Loucy (cell line): ENCODE measurements at regions not wholly inside any gene's neighbourhood (a gene's known extent, or its start where the extent isn't known, plus 50 kb on each side); places are given as distances from the start of the nearest gene placed in this dataset.

Source experiments
- H2AFZ ChIP-seq: fragments of 200-600 bp; sonication (generic); 2 replicates; pipeline ENCODE4 v1.6.0; 2016; ENCODE audit warnings: antibody characterized with exemption, mild to moderate bottlenecking, low read length, moderate library complexity
- H3F3A ChIP-seq: fragments of 200-600 bp; 2 replicates; pipeline ENCODE4 v1.6.0; 2016; ENCODE audit warnings: antibody characterized with exemption, low read depth, mild to moderate bottlenecking
- H3K27me3 ChIP-seq: fragments of 200-600 bp; sonication (generic); 2 replicates; pipeline ENCODE4 v1.6.1; 2014; ENCODE audit warnings: low read length, mild to moderate bottlenecking; ENCODE audit not compliant: insufficient read depth, poor library complexity, severe bottlenecking
- H3K36me3 ChIP-seq: fragments of 200-600 bp; sonication (generic); 2 replicates; pipeline ENCODE4 v1.6.1; 2016; ENCODE audit warnings: low read length; ENCODE audit not compliant: insufficient read depth
- H3K4me1 ChIP-seq: fragments of 200-600 bp; sonication (generic); 2 replicates; pipeline ENCODE4 v1.5.1; 2014; ENCODE audit warnings: low read length, mild to moderate bottlenecking; ENCODE audit not compliant: insufficient read depth, poor library complexity, severe bottlenecking
- H3K4me2 ChIP-seq: fragments of 200-600 bp; sonication (generic); 2 replicates; pipeline ENCODE4 v1.6.0; 2014; ENCODE audit warnings: antibody characterized with exemption, low read length, low read depth, mild to moderate bottlenecking; ENCODE audit not compliant: poor library complexity, severe bottlenecking
- H3K4me3 ChIP-seq: fragments of 200-600 bp; sonication (generic); 2 replicates; pipeline ENCODE4 v1.5.1; 2014; ENCODE audit warnings: low read length, mild to moderate bottlenecking, mixed read lengths; ENCODE audit not compliant: poor library complexity, severe bottlenecking
- H3K79me2 ChIP-seq: fragments of 200-600 bp; sonication (generic); 2 replicates; pipeline ENCODE4 v1.6.1; 2014; ENCODE audit warnings: low read length; ENCODE audit not compliant: insufficient read depth
- H3K9ac ChIP-seq: fragments of 200-600 bp; sonication (generic); 2 replicates; pipeline ENCODE4 v1.6.0; 2014; ENCODE audit warnings: mild to moderate bottlenecking, low read depth, low read length, moderate library complexity; ENCODE audit not compliant: poor library complexity, severe bottlenecking
- H3K9me2 ChIP-seq: fragments of 200-600 bp; sonication (generic); replicated peaks from 2 replicates; pipeline ENCODE4 v1.6.1; 2016; ENCODE audit warnings: low read depth, low read length, mixed read lengths
- H3K9me3 ChIP-seq: fragments of 200-600 bp; sonication (generic); 2 replicates; pipeline ENCODE4 v1.6.1; 2014; ENCODE audit warnings: mild to moderate bottlenecking, antibody characterized with exemption, low read length, low read depth; ENCODE audit not compliant: insufficient read depth
- H4K20me1 ChIP-seq: fragments of 200-600 bp; sonication (generic); 2 replicates; pipeline ENCODE4 v1.6.0; 2014; ENCODE audit warnings: antibody characterized with exemption, low read length, mild to moderate bottlenecking; ENCODE audit not compliant: insufficient read depth, poor library complexity, severe bottlenecking
- CTCF ChIP-seq: fragments of 200-600 bp; sonication (generic); conservative IDR thresholded peaks from 2 replicates; pipeline ENCODE4 v1.5.1; 2014; ENCODE audit warnings: mild to moderate bottlenecking, antibody characterized with exemption, low read length
- EZH2phosphoT487 ChIP-seq: fragments of 200-600 bp; IDR thresholded peaks from 2 replicates; pipeline ENCODE4 v1.6.1; 2018; ENCODE audit warnings: antibody characterized with exemption, mild to moderate bottlenecking, moderate library complexity, borderline replicate concordance

GRCh38 chr2:3073704-3074103 lies 303.9 kb downstream of the EIPR1 start:
- H2AFZ ChIP-seq = no peak overlapping the region
- H3K4me2 ChIP-seq = no peak overlapping the region
- H3K27me3 ChIP-seq = no peaks in the 10 kb centered on the region
- H3K4me1 ChIP-seq = no peaks in the 10 kb centered on the region
- H3K4me3 ChIP-seq = no peak overlapping the region
- no peak for TF ChIP-seq EZH2phosphoT487
- no peak for TF ChIP-seq CTCF
- no peaks in the 10 kb centered on the region for H4K20me1 ChIP-seq
- no peaks in the 10 kb centered on the region for H3K79me2 ChIP-seq
- no peaks in the 10 kb centered on the region for H3K9me2 ChIP-seq
- H3K9ac ChIP-seq = no peak overlapping the region
- H3F3A ChIP-seq = no peaks in the 10 kb centered on the region
- H3K36me3 ChIP-seq = no peaks in the 10 kb centered on the region
- H3K9me3 ChIP-seq = no peaks in the 10 kb centered on the region

- H3K36me3 ChIP-seq = no peaks in the 10 kb centered on the region
- H3K4me1 ChIP-seq = no peaks in the 10 kb centered on the region
- TF ChIP-seq CTCF (no peak), EZH2phosphoT487 (no peak)
- no peak overlapping the region for H3K4me3 ChIP-seq
- H3K4me2 ChIP-seq = no peak overlapping the region
- H4K20me1 ChIP-seq = no peaks in the 10 kb centered on the region
- H3F3A ChIP-seq = no peaks in the 10 kb centered on the region
- H3K9me3 ChIP-seq = no peaks in the 10 kb centered on the region
- H3K9ac ChIP-seq = no peak overlapping the region
- no peaks in the 10 kb centered on the region for H3K9me2 ChIP-seq
- no peak overlapping the region for H2AFZ ChIP-seq
- H3K27me3 ChIP-seq = no peaks in the 10 kb centered on the region
- H3K79me2 ChIP-seq = no peaks in the 10 kb centered on the region
Observed at GRCh38 chr2:3073041-3073595, 304.5 kb downstream of the EIPR1 start.

- no peaks in the 10 kb centered on the region for H3K79me2 ChIP-seq
- no peak overlapping the region for H3K4me2 ChIP-seq
- H4K20me1 ChIP-seq = no peaks in the 10 kb centered on the region
- H3K9ac ChIP-seq = no peak overlapping the region
- TF ChIP-seq EZH2phosphoT487 = no peak
- no peak for TF ChIP-seq CTCF
- no peaks in the 10 kb centered on the region for H3K4me1 ChIP-seq
- no peaks in the 10 kb centered on the region for H3F3A ChIP-seq
- H3K9me3 ChIP-seq = no peaks in the 10 kb centered on the region
- H3K36me3 ChIP-seq = no peaks in the 10 kb centered on the region
- H3K27me3 ChIP-seq = no peaks in the 10 kb centered on the region
- H3K9me2 ChIP-seq = no peaks in the 10 kb centered on the region
- H3K4me3 ChIP-seq = no peak overlapping the region
- no peak overlapping the region for H2AFZ ChIP-seq
Observed at GRCh38 chr2:3071685-3072263, 305.8 kb downstream of the EIPR1 start.
